ENCODE measurements at regions not wholly inside any gene's neighbourhood (a gene's known extent, or its start where the extent isn't known, plus 50 kb on each side); places are given as distances from the start of the nearest gene placed in this dataset.

DNA sequence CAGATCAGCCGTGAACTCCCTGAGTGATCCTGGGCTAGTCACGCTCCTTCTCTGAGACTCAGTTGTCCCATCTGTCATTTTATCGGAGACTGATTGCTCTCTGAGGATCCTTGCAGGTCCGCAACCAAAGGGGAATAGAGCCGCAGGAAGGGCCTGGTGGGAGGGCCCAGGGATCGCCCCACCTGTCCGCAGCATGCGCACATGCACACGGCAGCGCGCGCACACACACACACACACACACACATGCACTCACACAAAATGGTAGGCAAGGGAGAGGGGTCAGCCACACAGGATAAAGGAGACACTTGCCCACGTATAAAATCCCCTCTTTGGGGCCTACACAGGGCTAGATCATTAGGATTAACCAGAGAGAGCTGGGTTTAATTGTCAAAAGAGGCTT lies 95.6 kb upstream of the FOXP4 start:
- DNase-seq (ENCODE audit: insufficient read length, low spot score) (no peak), FAIRE-seq (no peak)
- TF ChIP-seq POLR2A (IDR thresholded peaks at IDR 0.05; ENCODE audit: low read depth, low read length) = no peak

DNA sequence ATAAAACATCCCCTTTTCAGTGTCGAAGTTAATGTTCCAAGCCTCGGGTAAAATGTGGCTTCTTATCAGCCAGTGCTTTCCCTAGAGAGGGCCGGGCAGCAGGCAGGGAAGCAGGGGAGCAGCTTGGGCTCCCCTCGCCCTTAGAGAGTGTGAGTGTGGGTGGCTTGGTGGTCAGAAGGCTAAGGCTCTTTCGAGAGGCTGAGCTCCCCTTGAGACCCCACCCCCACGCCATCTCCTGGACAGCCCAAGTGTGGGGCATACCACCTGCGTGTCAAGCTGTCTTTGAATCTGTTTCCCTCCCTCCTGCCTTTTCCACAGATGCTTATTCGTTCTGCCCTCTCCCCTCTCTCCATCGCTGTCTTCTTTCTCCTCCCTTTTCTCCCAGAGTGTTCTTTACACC lies 95.1 kb upstream of the FOXP4 start:
- FAIRE-seq = no peak
- no peak for TF ChIP-seq POLR2A (IDR thresholded peaks at IDR 0.05; ENCODE audit: low read depth, low read length)
- DNase-seq (ENCODE audit: insufficient read length, low spot score) = no peak

DNA sequence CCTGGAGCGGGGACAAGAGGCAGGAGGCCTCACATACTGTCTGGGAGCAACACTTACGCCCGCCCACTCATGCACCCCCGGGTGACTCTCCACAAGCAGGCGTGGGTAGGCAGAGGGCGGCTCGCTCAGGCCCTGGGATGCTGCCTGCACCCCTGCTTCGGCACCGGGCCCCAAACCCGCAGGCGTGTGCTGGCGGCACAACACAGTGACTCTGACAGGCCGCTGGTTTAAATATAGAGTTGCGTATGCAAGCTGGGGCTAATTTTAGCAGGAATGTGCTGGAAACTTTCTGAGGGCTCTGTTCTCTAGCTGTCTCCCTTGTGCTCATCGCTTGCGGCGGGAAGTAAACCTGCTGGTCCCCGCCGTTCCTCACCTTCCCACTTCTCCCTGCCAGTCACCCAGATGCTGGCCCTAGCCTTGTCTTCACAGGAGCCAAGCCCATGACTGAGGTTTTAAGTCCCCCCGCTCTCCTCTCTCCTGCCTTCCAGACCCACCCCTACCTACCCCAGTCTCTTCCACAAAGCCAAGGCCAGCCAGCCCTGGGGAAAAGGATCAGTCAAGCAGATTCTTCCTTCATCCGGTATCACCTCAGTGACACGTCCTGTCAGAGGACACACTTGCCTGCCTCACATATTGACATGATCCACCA lies 94.5 kb upstream of the FOXP4 start:
- FAIRE-seq = no peak
- DNase-seq (ENCODE audit: insufficient read length, low spot score) = no peak
- no peak for TF ChIP-seq POLR2A (IDR thresholded peaks at IDR 0.05; ENCODE audit: low read depth, low read length)

DNA sequence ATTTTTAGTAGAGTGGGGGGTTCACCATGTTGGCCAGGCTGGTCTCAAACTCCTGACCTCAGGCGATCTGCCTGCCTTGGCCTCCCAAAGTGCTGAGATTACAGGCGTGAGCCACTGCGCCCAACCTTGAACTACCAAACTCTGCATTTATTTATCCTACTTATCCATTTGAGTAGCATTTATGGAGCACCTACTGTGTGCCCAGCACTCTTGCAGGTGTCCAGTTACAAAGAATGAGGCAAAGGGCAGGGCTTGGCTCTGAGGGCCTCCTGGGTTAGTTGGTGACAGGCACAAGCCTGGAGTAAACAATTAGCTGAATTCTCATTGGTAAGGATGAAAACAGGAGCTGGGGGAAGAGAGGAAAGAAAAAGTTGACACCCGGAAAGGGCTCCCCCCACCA lies 93.4 kb upstream of the FOXP4 start:
- no peak for TF ChIP-seq POLR2A (IDR thresholded peaks at IDR 0.05; ENCODE audit: low read depth, low read length)
- FAIRE-seq (no peak), DNase-seq (ENCODE audit: insufficient read length, low spot score) (no peak)

DNA sequence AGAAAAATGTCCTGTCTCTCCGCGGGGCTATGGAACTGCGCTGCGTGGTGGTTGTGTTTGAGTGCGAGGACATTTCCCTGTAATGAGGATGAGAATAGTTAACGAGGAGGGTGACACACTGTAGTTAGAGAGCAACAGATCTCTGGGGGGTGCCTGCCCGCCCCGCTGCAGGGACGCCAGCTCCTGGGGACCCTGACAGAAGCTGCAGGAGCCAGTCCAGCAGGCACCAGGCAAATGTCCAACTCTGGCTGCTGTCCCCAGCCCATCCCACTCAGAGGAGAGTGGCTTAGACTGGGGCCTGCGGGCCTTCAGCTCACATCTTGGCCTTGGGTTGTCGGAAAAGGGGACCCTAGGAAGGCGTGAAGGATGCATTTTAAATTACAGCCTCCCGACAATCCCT lies 92.9 kb upstream of the FOXP4 start:
- FAIRE-seq = no peak
- no peak for DNase-seq (ENCODE audit: insufficient read length, low spot score)
- no peak for TF ChIP-seq POLR2A (IDR thresholded peaks at IDR 0.05; ENCODE audit: low read depth, low read length)

DNA sequence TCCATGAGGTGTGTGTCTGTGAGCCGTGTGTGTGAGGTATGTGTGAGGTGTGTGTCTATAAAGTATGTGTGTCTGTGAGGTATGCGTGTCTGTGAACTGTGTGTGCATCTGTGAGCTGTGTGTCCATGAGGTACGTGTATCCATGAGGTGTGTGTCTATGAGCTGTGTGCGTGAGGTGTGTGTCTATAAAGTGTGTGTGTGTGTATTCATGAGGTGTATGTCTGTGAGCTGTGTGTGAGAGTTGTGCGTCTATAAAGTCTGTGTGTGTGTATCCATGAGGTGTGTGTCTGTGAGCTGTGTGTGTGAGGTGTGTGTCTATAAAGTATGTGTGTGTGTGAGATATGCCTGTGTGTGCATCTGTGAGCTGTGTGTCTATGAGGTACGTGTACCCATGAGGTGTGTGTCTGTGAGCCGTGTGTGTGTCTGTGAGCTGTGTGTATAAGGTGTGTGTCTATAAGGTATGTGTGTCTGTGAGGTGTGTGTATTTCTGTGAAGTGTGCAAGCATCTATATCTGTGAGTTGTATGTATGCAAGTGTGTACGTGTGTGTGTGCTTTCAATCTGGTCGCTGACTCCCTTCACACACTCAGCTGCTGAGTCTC lies 91.9 kb upstream of the FOXP4 start:
- no peak for TF ChIP-seq POLR2A (IDR thresholded peaks at IDR 0.05; ENCODE audit: low read depth, low read length)
- no peak for FAIRE-seq
- DNase-seq (ENCODE audit: insufficient read length, low spot score) = no peak

DNA sequence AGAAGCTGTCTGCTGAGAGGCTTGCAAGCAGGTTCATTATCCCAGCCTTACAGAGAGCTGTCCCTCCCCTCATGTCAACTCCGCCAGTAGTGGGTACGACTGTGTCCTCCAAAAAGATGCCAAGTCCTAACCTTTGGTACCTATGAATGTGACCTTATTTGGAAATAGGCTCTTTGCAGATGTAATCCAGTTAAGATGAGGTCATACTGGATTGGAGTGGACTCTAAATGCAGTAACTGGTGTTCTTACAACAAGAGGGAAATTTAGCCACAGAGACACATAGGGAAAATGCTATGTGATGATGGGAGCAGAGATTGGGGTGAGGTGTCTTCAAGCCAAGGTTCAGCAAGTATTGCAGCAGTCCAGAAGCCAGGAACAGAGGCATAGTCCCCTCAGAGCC lies 90.8 kb upstream of the FOXP4 start:
- FAIRE-seq = no peak

DNA sequence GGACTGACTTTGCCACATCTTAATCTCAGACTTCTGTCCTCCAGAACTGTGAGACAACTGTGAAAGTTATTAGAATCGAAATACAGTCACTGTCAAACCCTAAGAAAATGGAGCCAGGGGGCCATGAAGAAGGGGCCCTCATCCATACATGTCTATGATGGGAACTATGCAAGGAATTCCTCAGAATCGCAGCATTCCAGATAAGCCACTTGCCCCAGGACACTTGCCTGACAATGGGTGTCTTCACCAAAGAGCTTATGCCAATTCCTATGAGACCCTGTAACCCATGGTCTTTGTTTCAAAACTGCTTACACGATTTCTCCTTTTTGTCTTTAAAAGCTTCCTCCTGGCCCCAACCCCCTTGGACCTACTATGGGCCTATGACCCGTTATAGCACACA lies 90.4 kb upstream of the FOXP4 start:
- DNase-seq (ENCODE audit: insufficient read length, low spot score) (no peak), FAIRE-seq (no peak)
- TF ChIP-seq POLR2A (IDR thresholded peaks at IDR 0.05; ENCODE audit: low read depth, low read length) = no peak

More for the DNA sequence above, 90.8 kb upstream of the FOXP4 start:
- no peak for DNase-seq (ENCODE audit: insufficient read length, low spot score)
- TF ChIP-seq POLR2A (IDR thresholded peaks at IDR 0.05; ENCODE audit: low read depth, low read length) = no peak

DNA sequence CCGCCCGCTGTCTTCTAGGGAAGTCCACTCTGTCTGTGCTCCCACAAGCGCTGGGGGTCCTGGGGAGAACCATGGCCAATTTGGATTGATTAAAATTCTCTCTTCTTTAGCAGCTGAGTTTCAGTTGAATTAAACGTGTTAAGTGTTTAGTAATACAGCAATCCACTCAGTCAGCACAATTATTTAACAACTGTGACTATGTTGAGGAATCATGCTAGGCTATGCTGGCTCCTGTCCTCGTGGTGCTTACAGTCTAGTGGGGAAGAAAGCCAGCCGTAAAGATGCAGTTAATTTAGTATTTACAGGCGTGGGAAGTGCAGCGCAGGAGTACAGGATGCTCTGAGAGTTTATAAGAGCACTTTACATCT lies 88.9 kb upstream of the FOXP4 start:
- no peak for DNase-seq (ENCODE audit: insufficient read length, low spot score)
- FAIRE-seq = no peak
- TF ChIP-seq POLR2A (IDR thresholded peaks at IDR 0.05; ENCODE audit: low read depth, low read length) = no peak

DNA sequence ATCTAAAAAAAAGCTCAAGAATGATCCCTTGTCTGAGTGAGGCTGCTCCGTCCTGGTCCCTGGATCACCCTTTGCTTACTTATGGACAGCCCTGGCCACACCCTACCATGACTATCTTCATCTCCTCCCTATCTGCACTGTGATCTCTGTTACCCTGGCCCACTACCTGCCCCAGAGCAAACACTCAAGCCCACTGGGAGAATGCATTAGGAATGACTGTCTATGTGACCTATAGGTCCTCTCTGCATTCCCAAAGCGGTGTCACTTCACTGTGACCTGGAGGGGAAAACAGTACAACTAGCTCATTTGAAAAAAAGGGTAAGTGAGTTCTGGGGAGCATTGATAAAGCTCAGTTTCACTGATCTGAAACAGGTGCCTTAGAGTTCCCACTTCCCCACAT lies 86.4 kb upstream of the FOXP4 start:
- no peak for FAIRE-seq

DNA sequence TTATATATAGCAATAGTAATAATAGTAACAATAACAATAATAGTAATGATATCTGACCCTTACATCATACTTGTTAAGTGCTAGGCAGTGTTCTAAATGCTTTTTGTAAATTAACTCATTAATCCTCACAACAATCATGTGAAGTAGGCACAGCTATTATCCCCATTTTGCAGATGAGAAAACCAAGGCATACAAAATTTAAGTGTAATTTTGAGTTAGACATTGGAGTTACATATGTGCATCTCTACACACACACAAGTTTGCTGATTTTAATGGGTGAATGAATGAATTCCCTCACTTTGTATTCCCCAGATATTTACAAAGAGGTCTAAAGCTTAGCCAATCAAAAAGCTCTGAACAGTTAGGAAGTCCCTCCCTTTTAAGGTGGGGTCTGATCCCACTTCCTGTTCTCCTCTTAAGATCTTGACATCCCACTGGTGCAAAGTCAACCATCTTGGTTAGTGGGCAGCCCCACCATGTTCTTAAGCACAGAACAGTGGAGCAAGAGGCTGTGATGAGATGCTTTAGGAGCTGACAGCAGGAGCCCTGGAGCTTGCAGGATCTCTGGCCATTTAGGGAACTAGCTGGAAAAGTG lies 85.3 kb upstream of the FOXP4 start:
- no peak for TF ChIP-seq POLR2A (IDR thresholded peaks at IDR 0.05; ENCODE audit: low read depth, low read length)
- DNase-seq (ENCODE audit: insufficient read length, low spot score) = no peak
- FAIRE-seq = no peak

More for the DNA sequence above, 86.4 kb upstream of the FOXP4 start:
- no peak for DNase-seq (ENCODE audit: insufficient read length, low spot score)
- no peak for TF ChIP-seq POLR2A (IDR thresholded peaks at IDR 0.05; ENCODE audit: low read depth, low read length)

DNA sequence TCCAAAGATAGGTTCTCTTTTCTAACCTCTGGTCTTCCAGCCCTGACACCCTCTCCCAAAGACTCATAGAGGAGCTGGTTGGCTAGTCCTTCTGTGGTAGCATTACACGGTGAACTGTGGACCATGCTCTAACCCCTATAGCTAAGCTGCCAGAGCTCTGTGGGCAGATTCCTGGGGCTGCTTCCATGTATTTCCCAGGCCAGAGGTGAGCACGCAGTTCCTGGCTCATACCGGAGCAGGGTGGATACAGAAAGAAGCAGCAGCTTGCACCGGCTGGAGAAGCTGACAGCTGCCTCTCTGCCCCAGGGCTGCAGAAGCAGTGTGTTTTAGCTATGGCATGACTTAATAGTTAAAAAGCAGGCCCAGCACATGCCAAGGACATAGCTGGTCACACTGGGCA lies 84.1 kb upstream of the FOXP4 start:
- TF ChIP-seq POLR2A (IDR thresholded peaks at IDR 0.05; ENCODE audit: low read depth, low read length) = no peak
- DNase-seq (ENCODE audit: insufficient read length, low spot score) (no peak), FAIRE-seq (no peak)

DNA sequence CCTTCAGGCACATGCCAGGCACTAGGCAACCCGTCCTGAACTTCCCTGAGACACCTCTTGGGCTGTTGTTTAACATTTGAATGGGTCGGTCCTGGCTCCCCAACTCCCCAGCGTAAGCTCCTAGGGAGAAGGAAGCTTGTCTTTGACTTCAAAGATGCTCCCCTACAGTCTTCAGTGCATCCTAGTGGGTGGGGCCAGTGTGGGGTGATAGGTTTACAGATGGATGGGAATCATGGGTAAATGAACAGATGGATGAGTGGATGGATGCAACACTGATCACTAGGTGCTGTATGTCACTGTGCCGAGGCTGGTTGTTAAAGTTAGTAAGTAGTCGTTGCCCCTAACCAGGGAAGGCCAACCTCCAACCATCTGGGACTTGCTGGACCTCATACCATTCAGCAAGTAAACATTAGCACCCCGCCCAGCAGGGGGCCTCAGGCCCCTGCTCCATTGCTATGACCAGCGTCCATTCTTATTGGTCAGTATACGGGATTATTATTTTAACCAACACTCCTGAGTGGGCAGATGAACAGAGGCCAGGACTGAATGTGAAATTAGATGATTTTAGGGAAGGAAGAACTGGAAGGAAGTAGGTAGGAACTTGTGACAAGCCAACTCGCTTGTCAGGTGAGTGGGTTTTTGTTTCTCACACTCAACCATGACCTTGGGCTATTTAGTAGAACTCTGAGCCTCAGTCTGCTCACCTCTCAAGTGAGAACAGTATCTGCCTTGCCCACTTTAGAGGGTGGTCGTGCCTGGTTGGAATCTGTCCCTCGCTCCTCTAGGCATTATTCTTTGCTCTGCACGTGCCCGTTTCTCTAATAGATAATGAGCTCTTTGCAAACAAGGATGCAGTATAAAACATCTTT lies 82.9 kb upstream of the FOXP4 start:
- DNase-seq (ENCODE audit: insufficient read length, low spot score) (no peak), FAIRE-seq (no peak)
- TF ChIP-seq POLR2A (IDR thresholded peaks at IDR 0.05; ENCODE audit: low read depth, low read length) = no peak

DNA sequence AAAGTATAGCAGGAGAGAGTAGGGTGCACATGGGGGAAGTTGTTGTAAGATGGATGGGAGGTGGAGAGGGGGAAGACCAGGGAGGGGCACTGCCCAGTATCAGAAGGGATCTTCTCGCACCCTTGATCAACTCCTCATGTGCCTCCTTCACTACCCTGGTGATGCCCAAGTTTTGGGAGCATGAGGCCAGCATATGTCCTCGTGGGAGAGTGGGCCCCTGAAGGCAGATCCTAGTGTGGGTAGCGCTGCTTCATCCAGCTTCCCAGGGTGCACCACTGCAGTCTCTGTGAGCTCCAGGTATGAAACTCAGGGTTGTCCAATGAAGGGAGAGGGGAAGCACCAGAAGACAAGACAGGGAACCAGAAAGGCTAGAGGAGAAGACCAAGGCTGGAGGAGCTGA lies 82.2 kb upstream of the FOXP4 start:
- DNase-seq (ENCODE audit: insufficient read length, low spot score) (no peak), FAIRE-seq (no peak)
- TF ChIP-seq POLR2A (IDR thresholded peaks at IDR 0.05; ENCODE audit: low read depth, low read length) = no peak

Measured in H54 (cell line).